ENCODE measurements at regions not wholly inside any gene's neighbourhood (a gene's known extent, or its start where the extent isn't known, plus 50 kb on each side); places are given as distances from the start of the nearest gene placed in this dataset.

DNA sequence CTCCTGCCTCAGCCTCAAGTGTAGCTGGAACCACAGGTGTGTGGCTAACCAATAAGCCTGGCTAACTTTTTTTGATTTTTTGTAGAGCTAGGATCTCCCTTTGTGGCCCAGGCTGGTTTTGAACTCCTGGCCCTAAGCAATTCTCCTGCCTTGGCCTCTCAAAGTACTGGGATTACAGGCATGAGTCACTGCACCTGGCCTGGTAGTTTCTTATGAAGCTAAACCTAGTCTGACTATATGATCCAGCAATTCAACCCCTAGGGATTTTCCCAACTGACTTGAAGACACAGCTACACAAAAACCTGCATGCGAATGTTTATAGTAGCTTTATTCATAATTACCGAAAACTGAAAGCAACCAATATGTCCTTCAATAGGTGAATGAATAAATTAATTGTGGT, 176.2 kb upstream of the IRX3 start:
- Histone ChIP-seq H3K9me3 (ENCODE audit: control insufficient read depth, low read depth, low read length) (no peaks in the 10 kb centered on the region), H3K4me1 (ENCODE audit: control insufficient read depth, low read depth, low read length) (peaks cover 21% of the 10 kb centered on the region), H3K27me3 (ENCODE audit: control insufficient read depth, insufficient read depth, low read length) (no peaks in the 10 kb centered on the region)

GRCh38 chr16:54462151-54462651, 175.6 kb upstream of the IRX3 start:
- H3K4me3 ChIP-seq (ENCODE audit: low read length), result no peak overlapping the region
- H3K27ac ChIP-seq (ENCODE audit: low read length), result no peak overlapping the region
- no peaks in the 10 kb centered on the region for H3K27me3 ChIP-seq (ENCODE audit: control insufficient read depth, insufficient read depth, low read length)
- peaks cover 21% of the 10 kb centered on the region for H3K4me1 ChIP-seq (ENCODE audit: control insufficient read depth, low read depth, low read length)
- no peaks in the 10 kb centered on the region for H3K9me3 ChIP-seq (ENCODE audit: control insufficient read depth, low read depth, low read length)
- H3K36me3 ChIP-seq (ENCODE audit: control insufficient read depth, low read depth, low read length), result no peaks in the 10 kb centered on the region
- H3K9ac ChIP-seq (ENCODE audit: low read length), result no peak overlapping the region

More for the DNA sequence above, 176.2 kb upstream of the IRX3 start:
- no peak overlapping the region for H3K9ac ChIP-seq (ENCODE audit: low read length)
- no peaks in the 10 kb centered on the region for H3K36me3 ChIP-seq (ENCODE audit: control insufficient read depth, low read depth, low read length)
- no peak overlapping the region for H3K4me3 ChIP-seq (ENCODE audit: low read length)
- no peak overlapping the region for H3K27ac ChIP-seq (ENCODE audit: low read length)

DNA sequence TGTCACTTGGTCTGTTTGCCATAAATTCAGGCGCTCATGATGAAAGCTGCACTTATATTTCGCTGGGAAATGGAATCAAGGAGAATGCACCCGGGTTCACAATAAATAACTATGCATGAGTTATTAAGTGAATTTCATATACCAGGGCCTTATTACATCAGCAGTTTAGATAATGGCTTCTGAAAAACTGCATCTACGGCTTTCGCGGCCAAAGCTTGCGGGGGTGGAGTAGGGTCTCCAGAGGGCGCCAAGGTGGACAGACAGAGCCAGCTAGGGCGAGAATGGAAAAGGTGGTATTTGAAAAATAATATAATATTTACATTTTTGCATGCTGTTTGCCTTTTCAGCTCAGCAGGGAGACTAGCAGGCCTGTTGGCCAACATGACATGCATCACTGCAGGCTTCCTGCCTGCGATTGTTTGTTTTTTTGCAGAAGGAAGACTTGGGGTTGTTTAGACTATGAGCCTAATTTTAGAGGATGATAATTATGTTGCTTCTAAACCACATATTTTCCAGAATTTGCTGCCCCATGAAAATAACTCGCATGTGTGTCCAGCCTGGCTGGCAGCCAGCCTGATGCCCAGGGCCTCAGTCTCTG, 173.8 kb upstream of the IRX3 start:
- H3K36me3 ChIP-seq (ENCODE audit: control insufficient read depth, low read depth, low read length), result no peaks in the 10 kb centered on the region
- no peak overlapping the region for H3K4me3 ChIP-seq (ENCODE audit: low read length)
- no peaks in the 10 kb centered on the region for H3K27me3 ChIP-seq (ENCODE audit: control insufficient read depth, insufficient read depth, low read length)
- no peak overlapping the region for H3K27ac ChIP-seq (ENCODE audit: low read length)
- H3K9me3 ChIP-seq (ENCODE audit: control insufficient read depth, low read depth, low read length), result no peaks in the 10 kb centered on the region
- H3K9ac ChIP-seq (ENCODE audit: low read length), result no peak overlapping the region
- H3K4me1 ChIP-seq (ENCODE audit: control insufficient read depth, low read depth, low read length), result peaks cover 24% of the 10 kb centered on the region

- Histone ChIP-seq H3K9me3 (ENCODE audit: control insufficient read depth, low read depth, low read length) (no peaks in the 10 kb centered on the region), H3K36me3 (ENCODE audit: control insufficient read depth, low read depth, low read length) (no peaks in the 10 kb centered on the region), H3K9ac (ENCODE audit: low read length) (no peak overlapping the region), H3K4me3 (ENCODE audit: low read length) (no peak overlapping the region), H3K27me3 (ENCODE audit: control insufficient read depth, insufficient read depth, low read length) (no peaks in the 10 kb centered on the region), H3K27ac (ENCODE audit: low read length) (no peak overlapping the region), H3K4me1 (ENCODE audit: control insufficient read depth, low read depth, low read length) (peaks cover 31% of the 10 kb centered on the region)
These were observed 173.1 kb upstream of the IRX3 start for GRCh38 chr16:54459509-54460262.

DNA sequence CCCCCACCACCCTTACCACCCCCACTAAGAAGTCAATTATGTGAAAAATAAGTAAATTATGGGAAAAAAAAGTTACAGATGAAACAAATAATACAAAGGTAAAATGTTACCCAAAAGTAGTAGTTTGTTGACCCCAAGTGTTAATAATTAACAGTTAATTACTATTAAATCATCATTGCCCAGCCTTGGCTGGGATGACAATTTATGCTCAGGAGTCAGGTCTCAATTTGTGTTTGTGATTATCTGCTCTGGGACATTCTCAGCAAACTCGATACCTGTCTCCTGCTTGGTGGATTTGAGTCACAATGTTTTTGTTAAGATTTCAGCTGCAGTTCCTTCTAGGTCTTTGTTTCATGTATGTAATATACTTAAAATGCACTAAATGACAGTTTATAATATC, 172.3 kb upstream of the IRX3 start:
- H3K4me3 ChIP-seq (ENCODE audit: low read length), result no peak overlapping the region

GRCh38 chr16:54456291-54456690, 169.7 kb upstream of the IRX3 start:
- Histone ChIP-seq H3K27ac (ENCODE audit: low read length) (no peak overlapping the region), H3K4me3 (ENCODE audit: low read length) (no peak overlapping the region), H3K36me3 (ENCODE audit: control insufficient read depth, low read depth, low read length) (no peaks in the 10 kb centered on the region), H3K4me1 (ENCODE audit: control insufficient read depth, low read depth, low read length) (peaks cover 23% of the 10 kb centered on the region), H3K27me3 (ENCODE audit: control insufficient read depth, insufficient read depth, low read length) (no peaks in the 10 kb centered on the region), H3K9me3 (ENCODE audit: control insufficient read depth, low read depth, low read length) (no peaks in the 10 kb centered on the region), H3K9ac (ENCODE audit: low read length) (no peak overlapping the region)

More for the DNA sequence above, 172.3 kb upstream of the IRX3 start:
- no peaks in the 10 kb centered on the region for H3K9me3 ChIP-seq (ENCODE audit: control insufficient read depth, low read depth, low read length)
- no peak overlapping the region for H3K9ac ChIP-seq (ENCODE audit: low read length)
- no peaks in the 10 kb centered on the region for H3K27me3 ChIP-seq (ENCODE audit: control insufficient read depth, insufficient read depth, low read length)
- no peak overlapping the region for H3K27ac ChIP-seq (ENCODE audit: low read length)
- no peaks in the 10 kb centered on the region for H3K36me3 ChIP-seq (ENCODE audit: control insufficient read depth, low read depth, low read length)
- H3K4me1 ChIP-seq (ENCODE audit: control insufficient read depth, low read depth, low read length), result peaks cover 32% of the 10 kb centered on the region

GRCh38 chr16:54455030-54455725, 168.6 kb upstream of the IRX3 start:
- Histone ChIP-seq H3K27me3 (ENCODE audit: control insufficient read depth, insufficient read depth, low read length) (no peaks in the 10 kb centered on the region), H3K27ac (ENCODE audit: low read length) (no peak overlapping the region), H3K9me3 (ENCODE audit: control insufficient read depth, low read depth, low read length) (no peaks in the 10 kb centered on the region), H3K4me3 (ENCODE audit: low read length) (no peak overlapping the region), H3K4me1 (ENCODE audit: control insufficient read depth, low read depth, low read length) (peaks cover 17% of the 10 kb centered on the region), H3K36me3 (ENCODE audit: control insufficient read depth, low read depth, low read length) (no peaks in the 10 kb centered on the region), H3K9ac (ENCODE audit: low read length) (no peak overlapping the region)

- peaks cover 11% of the 10 kb centered on the region for H3K4me1 ChIP-seq (ENCODE audit: control insufficient read depth, low read depth, low read length)
- H3K4me3 ChIP-seq (ENCODE audit: low read length), result no peak overlapping the region
- H3K27ac ChIP-seq (ENCODE audit: low read length), result no peak overlapping the region
- H3K9me3 ChIP-seq (ENCODE audit: control insufficient read depth, low read depth, low read length), result no peaks in the 10 kb centered on the region
- H3K9ac ChIP-seq (ENCODE audit: low read length), result no peak overlapping the region
- H3K36me3 ChIP-seq (ENCODE audit: control insufficient read depth, low read depth, low read length), result no peaks in the 10 kb centered on the region
- no peaks in the 10 kb centered on the region for H3K27me3 ChIP-seq (ENCODE audit: control insufficient read depth, insufficient read depth, low read length)
These were observed 168.0 kb upstream of the IRX3 start for GRCh38 chr16:54454616-54455015.

GRCh38 chr16:54453871-54454270, 167.3 kb upstream of the IRX3 start:
- Histone ChIP-seq H3K27ac (ENCODE audit: low read length) (no peak overlapping the region), H3K9ac (ENCODE audit: low read length) (no peak overlapping the region), H3K36me3 (ENCODE audit: control insufficient read depth, low read depth, low read length) (no peaks in the 10 kb centered on the region), H3K9me3 (ENCODE audit: control insufficient read depth, low read depth, low read length) (no peaks in the 10 kb centered on the region), H3K4me1 (ENCODE audit: control insufficient read depth, low read depth, low read length) (peaks cover 11% of the 10 kb centered on the region), H3K4me3 (ENCODE audit: low read length) (no peak overlapping the region), H3K27me3 (ENCODE audit: control insufficient read depth, insufficient read depth, low read length) (no peaks in the 10 kb centered on the region)

DNA sequence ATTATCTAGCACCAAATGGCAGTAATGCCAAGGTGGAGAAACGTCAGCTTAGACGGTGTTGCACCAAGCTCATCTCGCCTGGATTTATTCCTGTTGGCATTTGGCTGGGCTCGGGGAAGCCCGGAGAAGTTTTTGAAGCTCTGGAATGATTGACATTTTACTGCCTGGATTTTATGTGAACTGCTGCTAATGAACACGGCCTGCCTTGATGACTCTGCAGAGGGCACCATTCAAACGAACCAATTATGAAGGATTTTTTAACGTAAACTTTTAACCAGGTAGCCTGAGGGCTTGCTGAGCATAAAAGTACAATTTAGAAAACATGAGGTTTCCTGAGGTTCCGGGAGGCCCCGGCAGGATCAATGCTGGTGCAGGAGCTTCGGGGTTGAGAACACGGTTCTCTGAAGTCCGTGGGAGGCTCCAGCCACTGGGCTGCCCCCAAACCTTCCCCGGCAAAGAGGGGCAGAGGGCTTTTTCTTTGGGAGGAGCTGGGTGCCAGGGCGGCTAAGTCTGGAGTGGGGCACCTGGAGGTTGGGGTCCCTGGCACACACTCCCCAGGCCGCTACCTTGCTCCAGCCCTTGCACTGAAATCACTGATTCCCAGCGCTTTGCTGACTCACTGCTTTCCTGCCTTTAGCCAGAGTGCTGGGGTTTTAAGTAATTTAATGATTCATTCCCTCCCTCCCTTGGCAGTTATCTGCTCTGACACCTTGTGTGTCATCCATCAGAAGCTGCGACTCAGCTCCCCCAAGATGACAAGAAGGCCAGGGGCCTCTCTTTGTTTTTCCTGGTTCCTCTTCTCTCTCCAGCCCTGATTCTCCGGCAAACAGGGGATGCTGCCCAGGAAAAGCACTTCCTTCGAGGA, 161.2 kb upstream of the IRX3 start:
- H3K9ac ChIP-seq (ENCODE audit: low read length), result no peak overlapping the region
- H3K4me1 ChIP-seq (ENCODE audit: control insufficient read depth, low read depth, low read length), result no peaks in the 10 kb centered on the region
- H3K9me3 ChIP-seq (ENCODE audit: control insufficient read depth, low read depth, low read length), result peaks cover 3% of the 10 kb centered on the region
- no peaks in the 10 kb centered on the region for H3K27me3 ChIP-seq (ENCODE audit: control insufficient read depth, insufficient read depth, low read length)
- no peak overlapping the region for H3K27ac ChIP-seq (ENCODE audit: low read length)
- no peaks in the 10 kb centered on the region for H3K36me3 ChIP-seq (ENCODE audit: control insufficient read depth, low read depth, low read length)
- H3K4me3 ChIP-seq (ENCODE audit: low read length), result no peak overlapping the region

GRCh38 chr16:54446639-54447038, 160.1 kb upstream of the IRX3 start:
- Histone ChIP-seq H3K4me1 (ENCODE audit: control insufficient read depth, low read depth, low read length) (no peaks in the 10 kb centered on the region), H3K4me3 (ENCODE audit: low read length) (no peak overlapping the region), H3K36me3 (ENCODE audit: control insufficient read depth, low read depth, low read length) (no peaks in the 10 kb centered on the region), H3K9me3 (ENCODE audit: control insufficient read depth, low read depth, low read length) (peaks cover 3% of the 10 kb centered on the region), H3K9ac (ENCODE audit: low read length) (no peak overlapping the region), H3K27me3 (ENCODE audit: control insufficient read depth, insufficient read depth, low read length) (no peaks in the 10 kb centered on the region), H3K27ac (ENCODE audit: low read length) (no peak overlapping the region)

Measured in iPS-18a (cell line).